Endothelial cell (in vitro differentiated cells): ENCODE measurements at regions not wholly inside any gene's neighbourhood (a gene's known extent, or its start where the extent isn't known, plus 50 kb on each side); places are given as distances from the start of the nearest gene placed in this dataset.

Experiments
- DNase-seq: peaks from one replicate; pipeline ENCODE4 v3.0.0; 2021; ENCODE audit warnings: low spot score
- H3K27ac Mint-ChIP-seq: one replicate; pipeline ENCODE4 v1.8.0; 2021; ENCODE audit warnings: mixed read lengths, inconsistent platforms; ENCODE audit not compliant: unreplicated experiment
- H3K27me3 Mint-ChIP-seq: one replicate; pipeline ENCODE4 v1.8.0; 2021; ENCODE audit warnings: mild to moderate bottlenecking, moderate library complexity, mixed read lengths, inconsistent platforms; ENCODE audit not compliant: unreplicated experiment
- H3K36me3 Mint-ChIP-seq: one replicate; pipeline ENCODE4 v1.8.0; 2021; ENCODE audit warnings: mild to moderate bottlenecking, low read depth, mixed read lengths, inconsistent platforms; ENCODE audit not compliant: unreplicated experiment
- H3K4me1 Mint-ChIP-seq: one replicate; pipeline ENCODE4 v1.8.0; 2021; ENCODE audit warnings: mild to moderate bottlenecking, mixed read lengths, inconsistent platforms; ENCODE audit not compliant: unreplicated experiment
- H3K4me3 Mint-ChIP-seq: one replicate; pipeline ENCODE4 v1.8.0; 2021; ENCODE audit warnings: mild to moderate bottlenecking, mixed read lengths, inconsistent platforms; ENCODE audit not compliant: unreplicated experiment
- H3K9me3 Mint-ChIP-seq: one replicate; pipeline ENCODE4 v1.8.0; 2021; ENCODE audit warnings: mixed read lengths, inconsistent platforms; ENCODE audit not compliant: unreplicated experiment
- TF ChIP-seq, protein P1 (sequence below): fragments of 200-600 bp; sonication (generic); IDR thresholded peaks from one replicate; pipeline ENCODE4 v1.5.0; 2021; ENCODE audit warnings: antibody characterized with exemption; ENCODE audit not compliant: unreplicated experiment

- TF ChIP-seq, protein P1, sequence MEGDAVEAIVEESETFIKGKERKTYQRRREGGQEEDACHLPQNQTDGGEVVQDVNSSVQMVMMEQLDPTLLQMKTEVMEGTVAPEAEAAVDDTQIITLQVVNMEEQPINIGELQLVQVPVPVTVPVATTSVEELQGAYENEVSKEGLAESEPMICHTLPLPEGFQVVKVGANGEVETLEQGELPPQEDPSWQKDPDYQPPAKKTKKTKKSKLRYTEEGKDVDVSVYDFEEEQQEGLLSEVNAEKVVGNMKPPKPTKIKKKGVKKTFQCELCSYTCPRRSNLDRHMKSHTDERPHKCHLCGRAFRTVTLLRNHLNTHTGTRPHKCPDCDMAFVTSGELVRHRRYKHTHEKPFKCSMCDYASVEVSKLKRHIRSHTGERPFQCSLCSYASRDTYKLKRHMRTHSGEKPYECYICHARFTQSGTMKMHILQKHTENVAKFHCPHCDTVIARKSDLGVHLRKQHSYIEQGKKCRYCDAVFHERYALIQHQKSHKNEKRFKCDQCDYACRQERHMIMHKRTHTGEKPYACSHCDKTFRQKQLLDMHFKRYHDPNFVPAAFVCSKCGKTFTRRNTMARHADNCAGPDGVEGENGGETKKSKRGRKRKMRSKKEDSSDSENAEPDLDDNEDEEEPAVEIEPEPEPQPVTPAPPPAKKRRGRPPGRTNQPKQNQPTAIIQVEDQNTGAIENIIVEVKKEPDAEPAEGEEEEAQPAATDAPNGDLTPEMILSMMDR = no peak
- Mint-ChIP-seq H3K27me3 (no peaks in the 10 kb centered on the region), H3K4me3 (no peak overlapping the region), H3K9me3 (no peaks in the 10 kb centered on the region), H3K36me3 (no peaks in the 10 kb centered on the region), H3K27ac (no peak overlapping the region), H3K4me1 (no peaks in the 10 kb centered on the region)
- DNase-seq = no peak
Measured at GRCh38 chr18:41162191-41162590, 792.8 kb upstream of the PIK3C3 start.

- no peak overlapping the region for H3K27ac Mint-ChIP-seq
- H3K36me3 Mint-ChIP-seq = no peaks in the 10 kb centered on the region
- no peaks in the 10 kb centered on the region for H3K27me3 Mint-ChIP-seq
- no peaks in the 10 kb centered on the region for H3K4me1 Mint-ChIP-seq
- TF ChIP-seq, protein P1 = no peak
- no peak overlapping the region for H3K4me3 Mint-ChIP-seq
- no peak for DNase-seq
- H3K9me3 Mint-ChIP-seq = no peaks in the 10 kb centered on the region
Measured at GRCh38 chr18:41155910-41156851, 798.9 kb upstream of the PIK3C3 start.

- Mint-ChIP-seq H3K9me3 (no peaks in the 10 kb centered on the region), H3K36me3 (no peaks in the 10 kb centered on the region), H3K4me1 (no peaks in the 10 kb centered on the region), H3K27me3 (no peaks in the 10 kb centered on the region), H3K27ac (no peak overlapping the region), H3K4me3 (no peak overlapping the region)
- TF ChIP-seq, protein P1 = no peak
- DNase-seq = no peak
Measured at GRCh38 chr18:41155025-41155424, 800.0 kb upstream of the PIK3C3 start.

GRCh38 chr18:41153871-41154270 lies 801.2 kb upstream of the PIK3C3 start:
- Mint-ChIP-seq H3K27ac (no peak overlapping the region), H3K27me3 (no peaks in the 10 kb centered on the region), H3K9me3 (no peaks in the 10 kb centered on the region), H3K36me3 (no peaks in the 10 kb centered on the region), H3K4me3 (no peak overlapping the region), H3K4me1 (no peaks in the 10 kb centered on the region)
- DNase-seq = no peak
- TF ChIP-seq, protein P1 = no peak

DNA sequence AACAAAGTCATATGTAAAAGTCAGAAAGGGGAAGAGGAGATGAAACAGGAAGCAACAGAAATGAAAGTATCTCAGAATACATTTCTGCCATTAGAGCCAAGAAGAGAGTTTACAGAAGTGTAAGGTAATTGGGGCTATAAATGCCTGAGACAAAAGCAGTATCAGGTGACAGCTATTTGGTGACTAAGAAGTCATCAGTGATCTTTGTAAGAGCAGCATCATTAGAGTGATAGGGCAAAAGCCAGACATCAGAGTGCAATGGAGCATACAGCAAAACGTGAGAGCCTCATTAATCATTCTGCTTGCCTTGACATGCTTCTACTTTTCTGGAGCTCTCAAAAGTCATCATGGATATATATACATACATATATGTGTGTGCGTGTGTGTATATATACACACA lies 804.7 kb upstream of the PIK3C3 start:
- no peaks in the 10 kb centered on the region for H3K9me3 Mint-ChIP-seq
- TF ChIP-seq, protein P1 = no peak
- peaks cover 9% of the 10 kb centered on the region for H3K4me1 Mint-ChIP-seq
- H3K4me3 Mint-ChIP-seq = no peak overlapping the region
- H3K27me3 Mint-ChIP-seq = no peaks in the 10 kb centered on the region
- no peaks in the 10 kb centered on the region for H3K36me3 Mint-ChIP-seq
- no peak overlapping the region for H3K27ac Mint-ChIP-seq
- DNase-seq = no peak
